ENCODE measurements at regions not wholly inside any gene's neighbourhood (a gene's known extent, or its start where the extent isn't known, plus 50 kb on each side); places are given as distances from the start of the nearest gene placed in this dataset.
"Not testable (repeated sequence)": the region's sequence is repeated elsewhere in the genome, so short reads cannot be mapped to it uniquely, and the experiment has no call there.

GRCh38 chr5:113689647-113690046 is 176.2 kb downstream of the YTHDC2 start:
- DNase-seq (no peak), ATAC-seq (no peak)
- Mint-ChIP-seq H3K4me3 (no peak overlapping the region), H3K4me1 (no peaks in the 10 kb centered on the region), H3K27me3 (peaks cover 46% of the 10 kb centered on the region), H3K36me3 (no peaks in the 10 kb centered on the region), H3K27ac (no peak overlapping the region), H3K9me3 (ENCODE audit: low read depth) (no peaks in the 10 kb centered on the region)
- CTCF ChIA-PET = no interaction called here

- CTCF ChIA-PET = no interaction called here
- Mint-ChIP-seq H3K4me1 (no peaks in the 10 kb centered on the region), H3K36me3 (no peaks in the 10 kb centered on the region), H3K27me3 (peaks cover 48% of the 10 kb centered on the region), H3K4me3 (no peak overlapping the region), H3K9me3 (ENCODE audit: low read depth) (no peaks in the 10 kb centered on the region), H3K27ac (no peak overlapping the region)
- DNase-seq (no peak), ATAC-seq (no peak)
Observed at GRCh38 chr5:113692466-113692865, 179.0 kb downstream of the YTHDC2 start.

GRCh38 chr5:113692891-113693457 is 179.5 kb downstream of the YTHDC2 start:
- ATAC-seq (no peak), DNase-seq (no peak)
- H3K27me3 Mint-ChIP-seq = peaks cover 50% of the 10 kb centered on the region
- no peaks in the 10 kb centered on the region for H3K4me1 Mint-ChIP-seq
- no peak overlapping the region for H3K27ac Mint-ChIP-seq
- no peaks in the 10 kb centered on the region for H3K36me3 Mint-ChIP-seq
- CTCF ChIA-PET = no interaction called here
- no peak overlapping the region for H3K4me3 Mint-ChIP-seq
- H3K9me3 Mint-ChIP-seq (ENCODE audit: low read depth) = no peaks in the 10 kb centered on the region

GRCh38 chr5:113693701-113694100 is 180.2 kb downstream of the YTHDC2 start:
- CTCF ChIA-PET = no interaction called here
- Mint-ChIP-seq H3K4me3 (no peak overlapping the region), H3K27ac (no peak overlapping the region), H3K27me3 (peaks cover 50% of the 10 kb centered on the region), H3K4me1 (no peaks in the 10 kb centered on the region), H3K36me3 (no peaks in the 10 kb centered on the region), H3K9me3 (ENCODE audit: low read depth) (no peaks in the 10 kb centered on the region)
- DNase-seq (no peak), ATAC-seq (no peak)

- H3K9me3 Mint-ChIP-seq (ENCODE audit: low read depth) = no peaks in the 10 kb centered on the region
- no peak overlapping the region for H3K4me3 Mint-ChIP-seq
- H3K27ac Mint-ChIP-seq = no peak overlapping the region
- CTCF ChIA-PET = no interaction called here
- DNase-seq (no peak), ATAC-seq (no peak)
- H3K4me1 Mint-ChIP-seq = no peaks in the 10 kb centered on the region
- H3K36me3 Mint-ChIP-seq = no peaks in the 10 kb centered on the region
- H3K27me3 Mint-ChIP-seq = peaks cover 50% of the 10 kb centered on the region
Observed at GRCh38 chr5:113694576-113694975, 181.1 kb downstream of the YTHDC2 start.

- H3K4me3 Mint-ChIP-seq = no peak overlapping the region
- no peak for ATAC-seq
- CTCF ChIA-PET = no interaction called here
Observed at GRCh38 chr5:113703266-113703665, 189.8 kb downstream of the YTHDC2 start.

GRCh38 chr5:113705657-113706056 is 192.2 kb downstream of the YTHDC2 start:
- H3K4me1 Mint-ChIP-seq = no peaks in the 10 kb centered on the region
- no peaks in the 10 kb centered on the region for H3K36me3 Mint-ChIP-seq
- H3K4me3 Mint-ChIP-seq = no peak overlapping the region
- CTCF ChIA-PET = no interaction called here
- ATAC-seq (no peak), DNase-seq (no peak)
- H3K27ac Mint-ChIP-seq = no peak overlapping the region
- no peaks in the 10 kb centered on the region for H3K27me3 Mint-ChIP-seq
- H3K9me3 Mint-ChIP-seq (ENCODE audit: low read depth) = peaks cover 5% of the 10 kb centered on the region

More at GRCh38 chr5:113703266-113703665, 189.8 kb downstream of the YTHDC2 start:
- no peak for DNase-seq
- no peaks in the 10 kb centered on the region for H3K27me3 Mint-ChIP-seq
- H3K9me3 Mint-ChIP-seq (ENCODE audit: low read depth) = peaks cover 5% of the 10 kb centered on the region
- H3K4me1 Mint-ChIP-seq = no peaks in the 10 kb centered on the region
- no peaks in the 10 kb centered on the region for H3K36me3 Mint-ChIP-seq
- no peak overlapping the region for H3K27ac Mint-ChIP-seq

GRCh38 chr5:113713051-113713450 is 199.6 kb downstream of the YTHDC2 start:
- CTCF ChIA-PET = no interaction called here
- no peaks in the 10 kb centered on the region for H3K4me1 Mint-ChIP-seq
- H3K4me3 Mint-ChIP-seq = no peak overlapping the region

GRCh38 chr5:113715921-113716320 is 202.4 kb downstream of the YTHDC2 start:
- peaks cover 11% of the 10 kb centered on the region for H3K9me3 Mint-ChIP-seq (ENCODE audit: low read depth)
- ATAC-seq, H3K4me3 Mint-ChIP-seq, DNase-seq, H3K4me1 Mint-ChIP-seq, H3K27ac Mint-ChIP-seq, H3K27me3 Mint-ChIP-seq, H3K36me3 Mint-ChIP-seq, CTCF ChIA-PET: not testable (repeated sequence)

More at GRCh38 chr5:113713051-113713450, 199.6 kb downstream of the YTHDC2 start:
- ATAC-seq (no peak), DNase-seq (no peak)
- no peak overlapping the region for H3K27ac Mint-ChIP-seq
- no peaks in the 10 kb centered on the region for H3K36me3 Mint-ChIP-seq
- peaks cover 11% of the 10 kb centered on the region for H3K9me3 Mint-ChIP-seq (ENCODE audit: low read depth)
- H3K27me3 Mint-ChIP-seq = no peaks in the 10 kb centered on the region

GRCh38 chr5:113719549-113719948 is 206.1 kb downstream of the YTHDC2 start:
- Mint-ChIP-seq H3K4me3 (no peak overlapping the region), H3K4me1 (no peaks in the 10 kb centered on the region), H3K27me3 (no peaks in the 10 kb centered on the region), H3K9me3 (ENCODE audit: low read depth) (peaks cover 10% of the 10 kb centered on the region), H3K36me3 (no peaks in the 10 kb centered on the region), H3K27ac (no peak overlapping the region)
- CTCF ChIA-PET = no interaction called here
- DNase-seq (no peak), ATAC-seq (no peak)

- no peak overlapping the region for H3K27ac Mint-ChIP-seq
- DNase-seq (no peak), ATAC-seq (no peak)
- no peaks in the 10 kb centered on the region for H3K36me3 Mint-ChIP-seq
- no peak overlapping the region for H3K4me3 Mint-ChIP-seq
- CTCF ChIA-PET = no interaction called here
- no peaks in the 10 kb centered on the region for H3K4me1 Mint-ChIP-seq
- H3K9me3 Mint-ChIP-seq (ENCODE audit: low read depth) = peaks cover 3% of the 10 kb centered on the region
- H3K27me3 Mint-ChIP-seq = no peaks in the 10 kb centered on the region
Observed at GRCh38 chr5:113721171-113721570, 207.7 kb downstream of the YTHDC2 start.

GRCh38 chr5:113723021-113723420 is 209.5 kb downstream of the YTHDC2 start:
- Mint-ChIP-seq H3K4me3 (no peak overlapping the region), H3K27ac (no peak overlapping the region), H3K36me3 (no peaks in the 10 kb centered on the region), H3K27me3 (no peaks in the 10 kb centered on the region), H3K4me1 (no peaks in the 10 kb centered on the region), H3K9me3 (ENCODE audit: low read depth) (no peaks in the 10 kb centered on the region)
- ATAC-seq (no peak), DNase-seq (no peak)
- CTCF ChIA-PET = no interaction called here

GRCh38 chr5:113735751-113736150 is 222.3 kb downstream of the YTHDC2 start:
- CTCF ChIA-PET = no interaction called here
- Mint-ChIP-seq H3K27me3 (no peaks in the 10 kb centered on the region), H3K27ac (no peak overlapping the region), H3K4me1 (no peaks in the 10 kb centered on the region), H3K9me3 (ENCODE audit: low read depth) (no peaks in the 10 kb centered on the region), H3K36me3 (no peaks in the 10 kb centered on the region), H3K4me3 (no peak overlapping the region)
- ATAC-seq (no peak), DNase-seq (no peak)

GRCh38 chr5:113742176-113742575 is 228.7 kb downstream of the YTHDC2 start:
- no peaks in the 10 kb centered on the region for H3K36me3 Mint-ChIP-seq
- no peaks in the 10 kb centered on the region for H3K9me3 Mint-ChIP-seq (ENCODE audit: low read depth)
- CTCF ChIA-PET = interaction anchor here (0.9 kb wide), 1 partner anchor 49 kb away, joined by 4 read pairs; no protein-coding TSS in a partner anchor
- no peaks in the 10 kb centered on the region for H3K4me1 Mint-ChIP-seq
- H3K4me3 Mint-ChIP-seq = no peak overlapping the region
- H3K27me3 Mint-ChIP-seq = no peaks in the 10 kb centered on the region
- no peak overlapping the region for H3K27ac Mint-ChIP-seq
- ATAC-seq (no peak), DNase-seq (no peak)

GRCh38 chr5:113742639-113743038 is 229.1 kb downstream of the YTHDC2 start:
- no peak for ATAC-seq
- Mint-ChIP-seq H3K9me3 (ENCODE audit: low read depth) (no peaks in the 10 kb centered on the region), H3K27me3 (no peaks in the 10 kb centered on the region), H3K4me1 (no peaks in the 10 kb centered on the region), H3K27ac (no peak overlapping the region), H3K36me3 (no peaks in the 10 kb centered on the region), H3K4me3 (no peak overlapping the region)
- no peak for DNase-seq
- CTCF ChIA-PET = interaction anchor here (0.9 kb wide), 1 partner anchor 48 kb away, joined by 4 read pairs; no protein-coding TSS in a partner anchor
